ENCODE measurements at regions not wholly inside any gene's neighbourhood (a gene's known extent, or its start where the extent isn't known, plus 50 kb on each side); places are given as distances from the start of the nearest gene placed in this dataset.

- DNase-seq = no peak
- CTCF ChIA-PET = no interaction called here
- H3K4me3 ChIP-seq (ENCODE audit: control insufficient read depth in 1 of 7, extremely low read depth in 1 of 7, insufficient read depth in 4 of 7, low read depth in 2 of 7, low read length in 6 of 7) = no peak overlapping the region
- WGBS (ENCODE audit: insufficient coverage) = 94% methylated on average over 3 of the region's 3 CpGs
- no peaks in the 10 kb centered on the region for H3K36me3 ChIP-seq (ENCODE audit: control insufficient read depth in 4 of 4, insufficient read depth in 4 of 4, low read length in 3 of 4)
- peaks cover 0 to 2% (median 0%) of the 10 kb centered on the region in 5 experiments for H3K27me3 ChIP-seq (replicated peaks in 2 of 5; ENCODE audit: control insufficient read depth in 4 of 5, insufficient read depth in 5 of 5, low read length in 4 of 5)
- H3K4me1 ChIP-seq (ENCODE audit: control extremely low read depth in 1 of 4, control insufficient read depth in 4 of 4, insufficient read depth in 4 of 4, low read length in 3 of 4) = no peaks in the 10 kb centered on the region
- POLR2A ChIA-PET = no interaction called here
- H3K27ac ChIP-seq (ENCODE audit: insufficient read depth in 1 of 2, low read depth in 1 of 2, low read length in 2 of 2, poor library complexity in 1 of 2, severe bottlenecking in 2 of 2) = no peak overlapping the region
- H3K9me3 ChIP-seq (ENCODE audit: control extremely low read depth in 1 of 5, control insufficient read depth in 4 of 5, insufficient read depth in 2 of 5, low read depth in 1 of 5, low read length in 4 of 5) = no peaks in the 10 kb centered on the region
Observed at GRCh38 chr5:175279506-175279905, 164.5 kb downstream of the DRD1 start.

GRCh38 chr5:175275748-175276147 lies 168.2 kb downstream of the DRD1 start:
- 74% methylated on average over 4 of the region's 5 CpGs for WGBS (ENCODE audit: insufficient coverage)
- ChIA-PET POLR2A (no interaction called here), CTCF (no interaction called here)
- H3K9me3 ChIP-seq (ENCODE audit: control extremely low read depth in 1 of 5, control insufficient read depth in 4 of 5, insufficient read depth in 2 of 5, low read depth in 1 of 5, low read length in 4 of 5) = no peaks in the 10 kb centered on the region
- no peak overlapping the region for H3K27ac ChIP-seq (ENCODE audit: insufficient read depth in 1 of 2, low read depth in 1 of 2, low read length in 2 of 2, poor library complexity in 1 of 2, severe bottlenecking in 2 of 2)
- DNase-seq = no peak
- H3K36me3 ChIP-seq (ENCODE audit: control insufficient read depth in 4 of 4, insufficient read depth in 4 of 4, low read length in 3 of 4) = no peaks in the 10 kb centered on the region
- H3K4me1 ChIP-seq (ENCODE audit: control extremely low read depth in 1 of 4, control insufficient read depth in 4 of 4, insufficient read depth in 4 of 4, low read length in 3 of 4) = no peaks in the 10 kb centered on the region
- peaks cover 0 to 2% (median 0%) of the 10 kb centered on the region in 5 experiments for H3K27me3 ChIP-seq (replicated peaks in 2 of 5; ENCODE audit: control insufficient read depth in 4 of 5, insufficient read depth in 5 of 5, low read length in 4 of 5)
- H3K4me3 ChIP-seq (ENCODE audit: control insufficient read depth in 1 of 7, extremely low read depth in 1 of 7, insufficient read depth in 4 of 7, low read depth in 2 of 7, low read length in 6 of 7) = no peak overlapping the region

- POLR2A ChIA-PET = no interaction called here
- CTCF ChIA-PET = no interaction called here
- H3K27me3 ChIP-seq (replicated peaks in 2 of 5; ENCODE audit: control insufficient read depth in 4 of 5, insufficient read depth in 5 of 5, low read length in 4 of 5) = peaks cover 0 to 3% (median 0%) of the 10 kb centered on the region in 5 experiments
- 79% methylated on average over 2 of the region's 4 CpGs for WGBS (ENCODE audit: insufficient coverage)
- no peaks in the 10 kb centered on the region for H3K4me1 ChIP-seq (ENCODE audit: control extremely low read depth in 1 of 4, control insufficient read depth in 4 of 4, insufficient read depth in 4 of 4, low read length in 3 of 4)
- no peaks in the 10 kb centered on the region for H3K36me3 ChIP-seq (ENCODE audit: control insufficient read depth in 4 of 4, insufficient read depth in 4 of 4, low read length in 3 of 4)
- H3K27ac ChIP-seq (ENCODE audit: insufficient read depth in 1 of 2, low read depth in 1 of 2, low read length in 2 of 2, poor library complexity in 1 of 2, severe bottlenecking in 2 of 2) = no peak overlapping the region
- H3K9me3 ChIP-seq (ENCODE audit: control extremely low read depth in 1 of 5, control insufficient read depth in 4 of 5, insufficient read depth in 2 of 5, low read depth in 1 of 5, low read length in 4 of 5) = no peaks in the 10 kb centered on the region
- H3K4me3 ChIP-seq (ENCODE audit: control insufficient read depth in 1 of 7, extremely low read depth in 1 of 7, insufficient read depth in 4 of 7, low read depth in 2 of 7, low read length in 6 of 7) = no peak overlapping the region
- no peak for DNase-seq
Observed at GRCh38 chr5:175275097-175275496, 168.9 kb downstream of the DRD1 start.

GRCh38 chr5:175274171-175274570 lies 169.8 kb downstream of the DRD1 start:
- no peaks in the 10 kb centered on the region for H3K4me1 ChIP-seq (ENCODE audit: control extremely low read depth in 1 of 4, control insufficient read depth in 4 of 4, insufficient read depth in 4 of 4, low read length in 3 of 4)
- no peaks in the 10 kb centered on the region for H3K36me3 ChIP-seq (ENCODE audit: control insufficient read depth in 4 of 4, insufficient read depth in 4 of 4, low read length in 3 of 4)
- POLR2A ChIA-PET = no interaction called here
- no peak overlapping the region for H3K27ac ChIP-seq (ENCODE audit: insufficient read depth in 1 of 2, low read depth in 1 of 2, low read length in 2 of 2, poor library complexity in 1 of 2, severe bottlenecking in 2 of 2)
- no peak for DNase-seq
- peaks cover 0 to 3% (median 0%) of the 10 kb centered on the region in 5 experiments for H3K27me3 ChIP-seq (replicated peaks in 2 of 5; ENCODE audit: control insufficient read depth in 4 of 5, insufficient read depth in 5 of 5, low read length in 4 of 5)
- no peaks in the 10 kb centered on the region for H3K9me3 ChIP-seq (ENCODE audit: control extremely low read depth in 1 of 5, control insufficient read depth in 4 of 5, insufficient read depth in 2 of 5, low read depth in 1 of 5, low read length in 4 of 5)
- H3K4me3 ChIP-seq (ENCODE audit: control insufficient read depth in 1 of 7, extremely low read depth in 1 of 7, insufficient read depth in 4 of 7, low read depth in 2 of 7, low read length in 6 of 7) = no peak overlapping the region
- CTCF ChIA-PET = interaction anchor here (0.6 kb wide), 1 partner anchor 472 kb away, joined by 4 read pairs; no protein-coding TSS in a partner anchor

GRCh38 chr5:175264406-175264805 lies 179.6 kb downstream of the DRD1 start:
- Histone ChIP-seq H3K27ac (ENCODE audit: insufficient read depth in 1 of 2, low read depth in 1 of 2, low read length in 2 of 2, poor library complexity in 1 of 2, severe bottlenecking in 2 of 2) (no peak overlapping the region), H3K9me3 (ENCODE audit: control extremely low read depth in 1 of 5, control insufficient read depth in 4 of 5, insufficient read depth in 2 of 5, low read depth in 1 of 5, low read length in 4 of 5) (peaks cover 0 to 4% (median 0%) of the 10 kb centered on the region in 5 experiments), H3K4me1 (ENCODE audit: control extremely low read depth in 1 of 4, control insufficient read depth in 4 of 4, insufficient read depth in 4 of 4, low read length in 3 of 4) (no peaks in the 10 kb centered on the region), H3K4me3 (ENCODE audit: control insufficient read depth in 1 of 7, extremely low read depth in 1 of 7, insufficient read depth in 4 of 7, low read depth in 2 of 7, low read length in 6 of 7) (no peak overlapping the region), H3K27me3 (replicated peaks in 2 of 5; ENCODE audit: control insufficient read depth in 4 of 5, insufficient read depth in 5 of 5, low read length in 4 of 5) (peaks cover 0 to 2% (median 0%) of the 10 kb centered on the region in 5 experiments), H3K36me3 (ENCODE audit: control insufficient read depth in 4 of 4, insufficient read depth in 4 of 4, low read length in 3 of 4) (no peaks in the 10 kb centered on the region)
- CTCF ChIA-PET = no interaction called here
- WGBS (ENCODE audit: insufficient coverage) = 60% methylated on average over 2 of the region's 2 CpGs
- no peak for DNase-seq
- POLR2A ChIA-PET = no interaction called here

GRCh38 chr5:175263776-175264175 lies 180.2 kb downstream of the DRD1 start:
- CTCF ChIA-PET = no interaction called here
- H3K27me3 ChIP-seq (replicated peaks in 2 of 5; ENCODE audit: control insufficient read depth in 4 of 5, insufficient read depth in 5 of 5, low read length in 4 of 5) = peaks cover 0 to 2% (median 0%) of the 10 kb centered on the region in 5 experiments
- H3K36me3 ChIP-seq (ENCODE audit: control insufficient read depth in 4 of 4, insufficient read depth in 4 of 4, low read length in 3 of 4) = no peaks in the 10 kb centered on the region
- H3K4me1 ChIP-seq (ENCODE audit: control extremely low read depth in 1 of 4, control insufficient read depth in 4 of 4, insufficient read depth in 4 of 4, low read length in 3 of 4) = no peaks in the 10 kb centered on the region
- no peak for DNase-seq
- H3K4me3 ChIP-seq (ENCODE audit: control insufficient read depth in 1 of 7, extremely low read depth in 1 of 7, insufficient read depth in 4 of 7, low read depth in 2 of 7, low read length in 6 of 7) = no peak overlapping the region
- POLR2A ChIA-PET = no interaction called here
- H3K27ac ChIP-seq (ENCODE audit: insufficient read depth in 1 of 2, low read depth in 1 of 2, low read length in 2 of 2, poor library complexity in 1 of 2, severe bottlenecking in 2 of 2) = no peak overlapping the region
- no CpG with 5 or more reads among the region's 3 CpGs for WGBS (ENCODE audit: insufficient coverage)
- peaks cover 0 to 4% (median 0%) of the 10 kb centered on the region in 5 experiments for H3K9me3 ChIP-seq (ENCODE audit: control extremely low read depth in 1 of 5, control insufficient read depth in 4 of 5, insufficient read depth in 2 of 5, low read depth in 1 of 5, low read length in 4 of 5)

DNA sequence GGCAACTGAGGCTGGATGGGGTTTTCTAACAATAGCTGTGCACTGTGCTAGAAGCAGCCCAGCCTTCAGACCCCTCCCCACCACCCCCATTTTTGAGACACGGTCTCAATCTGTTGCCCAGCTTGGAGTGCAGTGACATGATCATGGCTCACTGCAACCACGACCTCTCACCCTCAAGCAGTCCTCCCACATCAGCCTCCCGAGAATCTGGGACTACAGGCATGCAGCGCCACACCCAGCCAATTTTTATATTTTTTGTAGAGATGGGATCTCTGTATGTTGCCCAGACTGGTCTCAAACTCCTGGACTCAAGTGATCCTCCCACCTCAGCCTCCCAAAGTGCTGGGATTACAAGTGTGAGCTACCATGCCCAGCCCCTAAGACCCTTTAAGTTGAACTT lies 182.5 kb downstream of the DRD1 start:
- no peak overlapping the region for H3K4me3 ChIP-seq (ENCODE audit: control insufficient read depth in 1 of 7, extremely low read depth in 1 of 7, insufficient read depth in 4 of 7, low read depth in 2 of 7, low read length in 6 of 7)
- no peak overlapping the region for H3K27ac ChIP-seq (ENCODE audit: insufficient read depth in 1 of 2, low read depth in 1 of 2, low read length in 2 of 2, poor library complexity in 1 of 2, severe bottlenecking in 2 of 2)
- 100% methylated on average over 1 of the region's 4 CpGs for WGBS (ENCODE audit: insufficient coverage)
- no peaks in the 10 kb centered on the region for H3K36me3 ChIP-seq (ENCODE audit: control insufficient read depth in 4 of 4, insufficient read depth in 4 of 4, low read length in 3 of 4)
- H3K9me3 ChIP-seq (ENCODE audit: control extremely low read depth in 1 of 5, control insufficient read depth in 4 of 5, insufficient read depth in 2 of 5, low read depth in 1 of 5, low read length in 4 of 5) = peaks cover 0 to 4% (median 0%) of the 10 kb centered on the region in 5 experiments
- DNase-seq = no peak
- POLR2A ChIA-PET = no interaction called here
- CTCF ChIA-PET = no interaction called here
- H3K4me1 ChIP-seq (ENCODE audit: control extremely low read depth in 1 of 4, control insufficient read depth in 4 of 4, insufficient read depth in 4 of 4, low read length in 3 of 4) = no peaks in the 10 kb centered on the region
- peaks cover 0 to 2% (median 0%) of the 10 kb centered on the region in 5 experiments for H3K27me3 ChIP-seq (replicated peaks in 2 of 5; ENCODE audit: control insufficient read depth in 4 of 5, insufficient read depth in 5 of 5, low read length in 4 of 5)
